Keratinocyte (primary cell): ENCODE measurements at regions not wholly inside any gene's neighbourhood (a gene's known extent, or its start where the extent isn't known, plus 50 kb on each side); places are given as distances from the start of the nearest gene placed in this dataset.

ENCODE experiments used
- DNase-seq: peaks from one replicate; pipeline ENCODE4 v3.0.0-alpha.2; 2011; ENCODE audit warnings: low read depth, missing footprints, low spot score
- FAIRE-seq: peaks from 2 replicates; lab custom pipeline; 2011; peaks lifted over from hg19 to GRCh38; lab: Jason Lieb, UNC
- H2AFZ ChIP-seq: 2 replicates; pipeline ENCODE4 v1.6.0; 2012; ENCODE audit warnings: low read length, control low read depth, inconsistent platforms; ENCODE audit not compliant: control insufficient read depth
- H3K27ac ChIP-seq: 2 replicates; pipeline ENCODE4 v1.5.1; 2011; ENCODE audit warnings: low read length; ENCODE audit not compliant: control insufficient read depth, insufficient read depth
- H3K27me3 ChIP-seq: 3 replicates; pipeline ENCODE4 v1.6.0; 2011; ENCODE audit warnings: low read length; ENCODE audit not compliant: control insufficient read depth, insufficient read depth; ENCODE audit errors: extremely low read depth
- H3K36me3 ChIP-seq, 2 experiments: 2 replicates in 1 of 2; 3 replicates in 1 of 2; pipeline ENCODE4 v1.5.1; 2011; ENCODE audit warnings: low read length in 2 of 2, mild to moderate bottlenecking in 1 of 2; ENCODE audit not compliant: control insufficient read depth in 2 of 2, insufficient read depth in 2 of 2; ENCODE audit errors: extremely low read depth in 1 of 2
- H3K4me1 ChIP-seq: 3 replicates; pipeline ENCODE4 v1.5.1; 2011; ENCODE audit warnings: low read length; ENCODE audit not compliant: control insufficient read depth, insufficient read depth; ENCODE audit errors: extremely low read depth
- H3K4me2 ChIP-seq: 3 replicates; pipeline ENCODE4 v1.6.0; 2011; ENCODE audit warnings: low read depth, low read length; ENCODE audit not compliant: control insufficient read depth, insufficient read depth; ENCODE audit errors: extremely low read depth
- H3K4me3 ChIP-seq, 3 experiments: fragments of 200-600 bp in 1 of 3; sonication (generic) in 1 of 3; 2 replicates in 2 of 3; 3 replicates in 1 of 3; pipeline ENCODE4 v1.5.1; 2011 to 2016; ENCODE audit warnings: low read length in 3 of 3, mild to moderate bottlenecking in 3 of 3, control low read depth in 2 of 3, inconsistent platforms in 1 of 3, low read depth in 1 of 3, mixed read lengths in 1 of 3, mixed run types in 1 of 3, moderate library complexity in 1 of 3; ENCODE audit not compliant: control insufficient read depth in 2 of 3, insufficient read depth in 2 of 3; ENCODE audit errors: extremely low read depth in 1 of 3
- H3K79me2 ChIP-seq: 2 replicates; pipeline ENCODE4 v1.6.0; 2012; ENCODE audit warnings: low read length; ENCODE audit not compliant: control insufficient read depth, insufficient read depth
- H3K9ac ChIP-seq: 3 replicates; pipeline ENCODE4 v1.6.0; 2011; ENCODE audit warnings: low read length; ENCODE audit not compliant: control insufficient read depth, insufficient read depth; ENCODE audit errors: extremely low read depth
- H3K9me1 ChIP-seq: 3 replicates; pipeline ENCODE4 v1.6.0; 2011; ENCODE audit warnings: low read length; ENCODE audit not compliant: control insufficient read depth, insufficient read depth; ENCODE audit errors: extremely low read depth
- H3K9me3 ChIP-seq: 2 replicates; pipeline ENCODE4 v1.5.1; 2012; ENCODE audit warnings: low read depth, low read length; ENCODE audit not compliant: control insufficient read depth
- H4K20me1 ChIP-seq: 3 replicates; pipeline ENCODE4 v1.6.0; 2011; ENCODE audit warnings: low read length; ENCODE audit not compliant: control insufficient read depth, insufficient read depth; ENCODE audit errors: extremely low read depth
- EZH2 ChIP-seq: IDR thresholded peaks from one replicate; pipeline ENCODE4 v1.6.1; 2012; ENCODE audit warnings: inconsistent platforms, mild to moderate bottlenecking, low read length, moderate library complexity
- dilution Hi-C: fragments of 300-500 bp; cut with MboI; formaldehyde crosslinking; loops from one replicate; pipeline ENCODE4 v1.7.0; 2020; ENCODE audit warnings: low sequenced_read_pairs; ENCODE audit not compliant: extremely low pct_ligation_motif_present
- TF ChIP-seq, protein P1 (sequence below), 3 experiments: IDR thresholded peaks in 1 of 3; conservative IDR thresholded peaks in 1 of 3; optimal IDR thresholded peaks in 1 of 3; 2 replicates in 2 of 3; 3 replicates in 1 of 3; pipeline versions ENCODE3 to v1.5.1; 2011; ENCODE audit warnings: low read length in 3 of 3, mild to moderate bottlenecking in 3 of 3, moderate library complexity in 2 of 3, control low read depth in 1 of 3, inconsistent platforms in 1 of 3; ENCODE audit not compliant: insufficient read depth in 2 of 3; ENCODE audit errors: extremely low read depth in 1 of 3

DNA sequence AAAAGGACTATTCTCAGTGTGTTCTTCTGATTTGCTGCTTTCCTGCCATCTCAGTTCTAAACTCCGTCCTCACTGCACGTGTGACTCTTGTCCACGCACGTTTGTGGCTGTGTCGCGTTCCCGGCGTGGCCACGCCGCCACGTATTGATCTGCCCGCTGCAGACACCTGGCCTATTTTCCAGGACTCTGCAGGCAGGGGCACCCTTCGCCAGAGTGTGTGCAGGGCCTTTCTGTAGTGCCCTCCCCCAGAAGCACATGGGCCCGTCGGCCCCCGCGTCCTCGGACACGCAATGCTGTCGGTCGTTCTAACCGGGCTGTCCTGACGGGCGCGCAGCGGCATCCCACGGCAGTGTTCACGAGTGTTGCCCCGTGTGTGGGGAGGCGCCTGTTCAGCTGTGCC, 87.6 kb downstream of the YTHDF1 start:
- dilution Hi-C loops, result no loop called here

DNA sequence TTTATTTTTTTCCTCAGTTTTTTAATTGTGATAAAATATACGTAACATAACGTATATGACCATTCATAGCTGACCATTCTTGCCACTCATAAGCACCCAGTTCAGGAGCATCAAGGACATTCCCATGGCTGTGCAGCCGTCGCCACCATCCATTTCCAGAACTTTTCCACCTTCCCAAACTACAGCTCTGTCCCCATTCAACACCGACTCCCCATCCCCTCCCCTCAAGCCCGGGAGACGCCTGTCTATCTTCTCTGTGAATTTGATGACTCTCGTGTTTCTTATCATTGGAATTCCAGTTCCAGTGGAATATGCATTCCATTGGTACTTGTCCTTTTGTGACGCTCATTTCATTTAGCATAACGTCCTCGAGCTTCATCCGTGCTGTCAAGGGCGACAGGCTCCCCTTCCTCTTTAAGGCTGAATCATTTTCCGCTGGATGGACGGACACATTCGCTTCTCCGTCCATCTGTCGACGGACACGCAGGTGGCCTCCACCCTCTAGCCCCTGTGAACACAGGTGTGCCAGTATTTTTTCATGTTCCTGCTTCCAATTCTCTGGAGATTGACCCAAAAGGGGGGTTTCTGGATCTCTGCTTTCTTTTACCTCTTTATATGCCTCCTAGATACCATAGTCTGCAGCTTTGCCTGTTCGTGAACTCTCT, 88.1 kb downstream of the YTHDF1 start:
- H3K27me3 ChIP-seq, result peaks cover 9% of the 10 kb centered on the region
- TF ChIP-seq, protein P1, sequence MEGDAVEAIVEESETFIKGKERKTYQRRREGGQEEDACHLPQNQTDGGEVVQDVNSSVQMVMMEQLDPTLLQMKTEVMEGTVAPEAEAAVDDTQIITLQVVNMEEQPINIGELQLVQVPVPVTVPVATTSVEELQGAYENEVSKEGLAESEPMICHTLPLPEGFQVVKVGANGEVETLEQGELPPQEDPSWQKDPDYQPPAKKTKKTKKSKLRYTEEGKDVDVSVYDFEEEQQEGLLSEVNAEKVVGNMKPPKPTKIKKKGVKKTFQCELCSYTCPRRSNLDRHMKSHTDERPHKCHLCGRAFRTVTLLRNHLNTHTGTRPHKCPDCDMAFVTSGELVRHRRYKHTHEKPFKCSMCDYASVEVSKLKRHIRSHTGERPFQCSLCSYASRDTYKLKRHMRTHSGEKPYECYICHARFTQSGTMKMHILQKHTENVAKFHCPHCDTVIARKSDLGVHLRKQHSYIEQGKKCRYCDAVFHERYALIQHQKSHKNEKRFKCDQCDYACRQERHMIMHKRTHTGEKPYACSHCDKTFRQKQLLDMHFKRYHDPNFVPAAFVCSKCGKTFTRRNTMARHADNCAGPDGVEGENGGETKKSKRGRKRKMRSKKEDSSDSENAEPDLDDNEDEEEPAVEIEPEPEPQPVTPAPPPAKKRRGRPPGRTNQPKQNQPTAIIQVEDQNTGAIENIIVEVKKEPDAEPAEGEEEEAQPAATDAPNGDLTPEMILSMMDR (optimal IDR thresholded peaks at IDR 0.05 in 1 of 3, IDR thresholded peaks at IDR 0.05 in 1 of 3, conservative IDR thresholded peaks at IDR 0.05 in 1 of 3; ENCODE audit: extremely low read depth in 1 of 3, insufficient read depth in 2 of 3, low read length in 3 of 3), result no peak
- no peak for TF ChIP-seq EZH2
- no peak overlapping the region for H3K4me3 ChIP-seq
- H3K4me1 ChIP-seq, result no peaks in the 10 kb centered on the region
- dilution Hi-C loops, result no loop called here
- H3K36me3 ChIP-seq, result no peaks in the 10 kb centered on the region
- no peaks in the 10 kb centered on the region for H3K9me1 ChIP-seq
- H3K27ac ChIP-seq, result no peak overlapping the region
- no peaks in the 10 kb centered on the region for H3K79me2 ChIP-seq
- no peak overlapping the region for H3K9ac ChIP-seq
- no peaks in the 10 kb centered on the region for H3K9me3 ChIP-seq
- DNase-seq (no peak), FAIRE-seq (no peak)
- no peaks in the 10 kb centered on the region for H4K20me1 ChIP-seq
- H2AFZ ChIP-seq, result no peak overlapping the region
- H3K4me2 ChIP-seq, result no peak overlapping the region

More for the DNA sequence above, 87.6 kb downstream of the YTHDF1 start:
- H3K36me3 ChIP-seq, result no peaks in the 10 kb centered on the region
- no peaks in the 10 kb centered on the region for H3K79me2 ChIP-seq
- DNase-seq (no peak), FAIRE-seq (no peak)
- H3K9me3 ChIP-seq, result no peaks in the 10 kb centered on the region
- no peak overlapping the region for H2AFZ ChIP-seq
- H3K4me2 ChIP-seq, result no peak overlapping the region
- H3K9me1 ChIP-seq, result no peaks in the 10 kb centered on the region
- no peaks in the 10 kb centered on the region for H4K20me1 ChIP-seq
- peaks cover 9% of the 10 kb centered on the region for H3K27me3 ChIP-seq
- H3K4me1 ChIP-seq, result no peaks in the 10 kb centered on the region
- no peak overlapping the region for H3K27ac ChIP-seq
- no peak for TF ChIP-seq EZH2
- TF ChIP-seq, protein P1 (optimal IDR thresholded peaks at IDR 0.05 in 1 of 3, IDR thresholded peaks at IDR 0.05 in 1 of 3, conservative IDR thresholded peaks at IDR 0.05 in 1 of 3; ENCODE audit: extremely low read depth in 1 of 3, insufficient read depth in 2 of 3, low read length in 3 of 3), result no peak
- no peak overlapping the region for H3K9ac ChIP-seq
- no peak overlapping the region for H3K4me3 ChIP-seq
